Right cardiac atrium (tissue), 5 donors: ENCODE measurements at regions not wholly inside any gene's neighbourhood (a gene's known extent, or its start where the extent isn't known, plus 50 kb on each side); places are given as distances from the start of the nearest gene placed in this dataset.
"Not testable (repeated sequence)": the region's sequence is repeated elsewhere in the genome, so short reads cannot be mapped to it uniquely, and the experiment has no call there.

ENCODE experiments used
- ATAC-seq, 2 donors: fragments of 200-7000 bp; cut with Tn5 transposase; one replicate each; pipeline versions ENCODE4 v1.8.0 to v1.9.1; 2020; ENCODE audit warnings: moderate library complexity in 2 of 2, mild to moderate bottlenecking in 1 of 2
- DNase-seq, 3 donors: peaks; one replicate each; pipeline ENCODE4 v3.0.0-alpha.2; 2020
- H3K27ac ChIP-seq: one replicate; pipeline ENCODE4 v1.5.1; 2013; ENCODE audit warnings: mild to moderate bottlenecking, low read length, control low read depth, moderate library complexity
- H3K27me3 ChIP-seq: one replicate; pipeline ENCODE4 v1.6.1; 2013; ENCODE audit not compliant: control insufficient read depth, insufficient read depth
- H3K4me1 ChIP-seq: one replicate; pipeline ENCODE4 v1.6.1; 2013; ENCODE audit warnings: low read length; ENCODE audit not compliant: control insufficient read depth, insufficient read depth
- H3K4me3 ChIP-seq: one replicate; pipeline ENCODE4 v1.5.1; 2013; ENCODE audit warnings: low read length, control low read depth
- H3K9me3 ChIP-seq: one replicate; pipeline ENCODE4 v1.6.1; 2013; ENCODE audit warnings: low read length; ENCODE audit not compliant: control insufficient read depth
- WGBS: extraction: QIAGEN DNeasy Blood & Tissue Kit; methylation state at CpG from one replicate; pipeline ENCODE4 v1.1.7; 2013; 5-methylcytosine and 5-hydroxymethylcytosine counted together
- intact Hi-C, 4 donors: fragments of 100-400 bp; cut with DNase I; formaldehyde crosslinking; loops; one replicate each; pipeline versions ENCODE4 v1.11.0 to v1.14.0; 2022 to 2023
- donor health status: healthy with polysubstance abuse.
- donor health status: DM: no; HTN: yes; CAD: no.
- donor health status: DM: no; HTN: no; CAD: no.
- donor health status: DM: no; HTN: yes; CAD: no; lungs with severe emphysema.
- donor health status: DM: yes; HTN: yes; CAD: no.

GRCh38 chr4:123602007-123602406 is 205.4 kb downstream of the SPRY1 start:
- H3K4me3 ChIP-seq, result no peak overlapping the region
- no peak for ATAC-seq
- WGBS, result 92% methylated on average over 4 of the region's 4 CpGs
- H3K9me3 ChIP-seq, result no peaks in the 10 kb centered on the region
- H3K4me1 ChIP-seq, result peaks cover 2% of the 10 kb centered on the region
- no peak for DNase-seq
- H3K27ac ChIP-seq, result no peak overlapping the region
- intact Hi-C loops, result no loop called here
- no peaks in the 10 kb centered on the region for H3K27me3 ChIP-seq

DNA sequence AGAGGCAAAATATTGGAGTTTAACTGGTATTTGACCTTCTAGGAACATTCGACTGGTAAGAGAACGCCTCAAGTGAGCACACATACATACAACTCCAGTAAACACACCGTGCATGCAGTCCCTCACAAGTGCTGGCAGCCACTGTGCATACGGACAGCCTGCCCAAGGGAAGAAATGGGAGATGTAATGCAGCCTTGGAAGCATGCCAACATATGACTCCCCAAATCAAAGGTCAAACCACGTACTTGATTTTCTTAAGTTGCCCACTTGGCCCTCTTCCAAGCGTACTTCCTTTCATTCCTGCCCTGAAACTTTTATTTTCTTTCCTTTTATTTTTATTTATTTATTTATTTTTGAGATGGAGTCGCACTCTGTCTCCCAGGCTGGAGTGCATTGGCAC is 206.6 kb downstream of the SPRY1 start:
- WGBS, result 73% methylated on average over 7 of the region's 7 CpGs
- intact Hi-C loops, result no loop called here
- Histone ChIP-seq H3K27ac (no peak overlapping the region), H3K27me3 (no peaks in the 10 kb centered on the region), H3K4me3 (no peak overlapping the region), H3K9me3 (no peaks in the 10 kb centered on the region), H3K4me1 (peaks cover 2% of the 10 kb centered on the region)
- ATAC-seq (no peak), DNase-seq (no peak)

DNA sequence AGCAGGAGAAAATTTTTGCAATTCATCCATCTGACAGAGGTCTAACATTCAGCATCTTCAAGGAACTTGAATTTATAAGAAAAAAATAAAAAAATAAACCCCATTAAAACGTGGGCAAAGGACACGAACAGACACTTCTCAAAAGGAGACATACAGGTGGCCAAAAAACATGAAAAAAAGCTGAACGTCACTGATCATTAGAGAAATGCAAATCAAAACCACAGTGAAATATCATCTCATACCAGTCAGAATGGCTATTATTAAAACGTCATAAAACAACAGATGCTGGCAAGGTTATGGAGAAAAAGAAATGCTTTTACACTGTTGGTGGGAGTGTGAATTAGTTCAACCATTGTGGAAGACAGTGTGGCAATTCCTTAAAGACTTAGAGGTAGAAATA is 209.2 kb downstream of the SPRY1 start:
- DNase-seq, H3K4me3 ChIP-seq, H3K27ac ChIP-seq, H3K27me3 ChIP-seq, intact Hi-C loops, ATAC-seq, H3K9me3 ChIP-seq, H3K4me1 ChIP-seq: not testable (repeated sequence)
- WGBS, result 90% methylated on average over 4 of the region's 4 CpGs

GRCh38 chr4:123606336-123606735 is 209.7 kb downstream of the SPRY1 start:
- Histone ChIP-seq H3K27me3 (no peaks in the 10 kb centered on the region), H3K9me3 (no peaks in the 10 kb centered on the region), H3K27ac (no peak overlapping the region), H3K4me3 (no peak overlapping the region), H3K4me1 (no peaks in the 10 kb centered on the region)
- WGBS, result 97% methylated on average over 2 of the region's 2 CpGs
- DNase-seq, result no peak
- no peak for ATAC-seq
- intact Hi-C loops, result no loop called here

- ATAC-seq (peak in 1 of 2 donors; percentile 44), DNase-seq (no peak)
- intact Hi-C loops, result no loop called here
- Histone ChIP-seq H3K9me3 (no peaks in the 10 kb centered on the region), H3K4me1 (no peaks in the 10 kb centered on the region), H3K27ac (no peak overlapping the region), H3K27me3 (no peaks in the 10 kb centered on the region), H3K4me3 (no peak overlapping the region)
- 86% methylated on average over 3 of the region's 3 CpGs for WGBS
Observed at GRCh38 chr4:123606946-123607542, 210.4 kb downstream of the SPRY1 start.

DNA sequence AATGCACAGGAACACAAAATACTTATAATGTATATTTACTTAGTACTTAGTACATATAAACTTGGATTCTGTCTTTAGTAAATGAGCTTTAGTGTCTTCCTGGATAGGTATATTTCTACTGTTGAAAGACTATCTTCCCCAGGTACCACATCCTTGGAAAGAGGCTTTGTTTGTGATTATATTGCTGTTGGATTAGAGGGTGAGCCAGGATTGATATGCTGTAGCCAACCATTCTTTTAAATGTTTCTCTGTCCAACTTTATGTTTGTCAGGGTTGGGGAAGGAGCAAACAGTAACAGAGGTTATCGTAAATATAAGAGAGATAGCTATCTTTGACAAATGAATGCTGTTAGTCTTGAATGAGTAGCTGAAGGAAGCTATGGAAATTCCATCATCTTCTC is 213.2 kb downstream of the SPRY1 start:
- Histone ChIP-seq H3K27me3 (no peaks in the 10 kb centered on the region), H3K9me3 (no peaks in the 10 kb centered on the region), H3K4me3 (no peak overlapping the region), H3K27ac (no peak overlapping the region), H3K4me1 (no peaks in the 10 kb centered on the region)
- DNase-seq, result no peak
- intact Hi-C loops, result no loop called here
- no peak for ATAC-seq
- 77% methylated on average over 1 of the region's 1 CpG for WGBS

GRCh38 chr4:123613586-123614344 is 217.2 kb downstream of the SPRY1 start:
- WGBS, result 98% methylated on average over 9 of the region's 9 CpGs
- H3K27ac ChIP-seq, result no peak overlapping the region

DNA sequence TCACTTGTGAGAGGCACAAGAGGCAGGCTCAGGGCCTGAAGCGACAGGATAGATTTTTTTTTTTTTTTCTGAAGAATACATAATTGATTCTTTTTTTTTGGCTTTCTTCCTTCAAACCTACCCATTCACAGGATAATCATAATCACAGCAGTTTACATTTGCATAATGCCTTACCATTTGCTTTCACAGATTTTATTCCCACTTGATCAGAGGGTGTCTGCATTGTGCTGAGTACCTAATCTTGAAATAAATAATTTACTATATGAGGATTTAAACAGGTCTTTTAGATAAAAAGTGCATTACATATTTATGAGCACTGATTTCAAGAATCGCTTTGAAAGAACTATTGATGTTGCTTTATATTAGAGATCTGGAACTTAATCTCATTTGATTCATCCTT is 219.3 kb downstream of the SPRY1 start:
- ATAC-seq (no peak), DNase-seq (no peak)
- intact Hi-C loops, result no loop called here
- Histone ChIP-seq H3K27me3 (no peaks in the 10 kb centered on the region), H3K27ac (no peak overlapping the region), H3K9me3 (no peaks in the 10 kb centered on the region), H3K4me3 (no peak overlapping the region), H3K4me1 (no peaks in the 10 kb centered on the region)
- WGBS, result 95% methylated on average over 2 of the region's 2 CpGs

More at GRCh38 chr4:123613586-123614344, 217.2 kb downstream of the SPRY1 start:
- H3K9me3 ChIP-seq, result no peaks in the 10 kb centered on the region
- H3K4me3 ChIP-seq, result no peak overlapping the region
- no peak for ATAC-seq
- no peaks in the 10 kb centered on the region for H3K4me1 ChIP-seq
- intact Hi-C loops, result no loop called here
- H3K27me3 ChIP-seq, result no peaks in the 10 kb centered on the region
- no peak for DNase-seq

DNA sequence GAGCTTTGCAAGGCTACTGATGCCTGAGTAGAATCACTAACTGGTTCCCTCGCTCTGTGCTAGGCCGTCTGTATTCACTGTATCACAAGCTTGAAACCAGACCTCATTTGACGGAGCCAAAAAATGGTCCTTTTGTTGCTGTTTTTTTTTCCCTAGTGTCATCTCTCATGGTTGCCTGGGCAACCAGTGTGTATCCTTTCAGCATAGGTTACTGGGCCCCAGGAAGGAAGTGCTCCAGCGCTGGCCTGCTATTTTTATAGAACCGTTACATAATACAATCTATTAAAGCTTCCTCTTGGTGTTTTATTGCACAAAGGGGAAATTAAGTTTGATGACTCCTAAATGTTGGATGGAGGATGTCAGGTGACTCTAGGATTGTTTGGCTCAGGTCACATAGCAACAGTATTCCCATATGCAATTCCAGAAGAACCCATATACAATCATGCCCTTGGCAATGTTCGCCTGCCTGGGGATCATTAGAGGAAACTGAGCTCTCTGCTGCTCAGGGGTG is 220.4 kb downstream of the SPRY1 start:
- DNase-seq (peak; percentile 70 to 86 (median 76)), ATAC-seq (peak; percentile 92 to 97)
- intact Hi-C loops, result no loop called here
- H3K4me1 ChIP-seq, result peaks cover 1% of the 10 kb centered on the region
- no peaks in the 10 kb centered on the region for H3K9me3 ChIP-seq
- 29% methylated on average over 6 of the region's 6 CpGs for WGBS
- H3K4me3 ChIP-seq, result no peak overlapping the region
- peak overlapping the region; percentile 43 for H3K27ac ChIP-seq
- H3K27me3 ChIP-seq, result no peaks in the 10 kb centered on the region

DNA sequence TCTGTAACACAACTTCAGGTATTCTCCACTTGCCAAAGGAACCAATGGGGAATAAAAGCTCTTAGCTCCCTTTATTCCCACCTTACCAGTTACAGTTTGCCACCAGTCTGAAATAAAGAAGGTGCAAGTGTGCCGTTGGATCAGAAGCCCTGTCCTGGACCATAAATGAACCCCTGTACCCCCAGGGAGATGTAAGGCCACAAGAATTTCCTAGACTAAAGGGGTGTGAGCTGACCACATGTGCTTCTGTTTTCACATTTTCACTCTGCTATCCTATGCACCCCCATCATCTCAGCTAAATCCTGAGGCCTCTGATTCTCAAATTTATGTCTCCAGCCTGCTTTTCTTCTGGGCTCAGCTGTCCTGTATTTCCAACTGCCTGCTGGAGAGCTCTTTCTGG is 221.2 kb downstream of the SPRY1 start:
- Histone ChIP-seq H3K4me3 (no peak overlapping the region), H3K27me3 (no peaks in the 10 kb centered on the region), H3K4me1 (peaks cover 2% of the 10 kb centered on the region), H3K9me3 (no peaks in the 10 kb centered on the region), H3K27ac (no peak overlapping the region)
- intact Hi-C loops, result no loop called here
- DNase-seq (no peak), ATAC-seq (no peak)
- WGBS, result 93% methylated on average over 1 of the region's 1 CpG

DNA sequence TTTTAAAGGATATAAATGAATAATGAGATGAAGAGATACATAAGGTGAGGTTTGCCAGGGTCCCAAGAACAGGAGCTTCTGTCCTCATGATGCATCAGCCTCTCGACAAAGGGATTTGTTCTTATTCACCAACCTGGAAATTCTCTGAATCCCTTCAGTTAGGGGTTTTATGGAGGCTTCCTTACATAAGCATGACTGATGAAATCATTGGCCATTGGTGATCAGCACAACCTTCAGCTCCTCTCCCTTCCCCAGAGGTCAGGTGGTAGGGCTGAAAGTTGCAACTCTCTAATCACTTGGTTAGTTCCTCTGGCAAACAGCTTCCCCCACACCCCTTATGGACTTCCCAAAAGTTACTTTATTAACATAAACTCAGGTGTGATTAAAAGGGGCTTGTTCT is 222.0 kb downstream of the SPRY1 start:
- WGBS, result 96% methylated on average over 1 of the region's 1 CpG
- ATAC-seq (no peak), DNase-seq (no peak)
- H3K9me3 ChIP-seq, result no peaks in the 10 kb centered on the region
- H3K27me3 ChIP-seq, result no peaks in the 10 kb centered on the region
- intact Hi-C loops, result no loop called here
- peaks cover 2% of the 10 kb centered on the region for H3K4me1 ChIP-seq
- no peak overlapping the region for H3K27ac ChIP-seq
- H3K4me3 ChIP-seq, result no peak overlapping the region
